ENCODE measurements at regions not wholly inside any gene's neighbourhood (a gene's known extent, or its start where the extent isn't known, plus 50 kb on each side); places are given as distances from the start of the nearest gene placed in this dataset.
"Not testable (repeated sequence)": the region's sequence is repeated elsewhere in the genome, so short reads cannot be mapped to it uniquely, and the experiment has no call there.

- Histone ChIP-seq H3K4me3 (ENCODE audit: low read depth, low read length) (no peak overlapping the region), H3K27me3 (ENCODE audit: insufficient read depth, low read depth, severe bottlenecking) (peaks cover 26% of the 10 kb centered on the region), H3K36me3 (no peaks in the 10 kb centered on the region), H3K27ac (no peak overlapping the region), H3K9me3 (ENCODE audit: severe bottlenecking) (no peaks in the 10 kb centered on the region)
- no peak for TF ChIP-seq CTCF (IDR thresholded peaks at IDR 0.05; ENCODE audit: low read depth, low read length)
- DNase-seq: no peak
Observed at GRCh38 chr4:111441687-111442086, 703.6 kb upstream of the FAM241A start.

- H3K9me3 ChIP-seq (ENCODE audit: severe bottlenecking); H3K27ac ChIP-seq; H3K36me3 ChIP-seq; H3K4me3 ChIP-seq (ENCODE audit: low read depth, low read length); DNase-seq: not testable (repeated sequence)
- H3K27me3 ChIP-seq (ENCODE audit: insufficient read depth, low read depth, severe bottlenecking): peaks cover 39% of the 10 kb centered on the region
Observed at GRCh38 chr4:111444836-111445235, 700.4 kb upstream of the FAM241A start.

- H3K27ac ChIP-seq: no peak overlapping the region
- H3K36me3 ChIP-seq: no peaks in the 10 kb centered on the region
- peaks cover 25% of the 10 kb centered on the region for H3K27me3 ChIP-seq (ENCODE audit: insufficient read depth, low read depth, severe bottlenecking)
- TF ChIP-seq CTCF (IDR thresholded peaks at IDR 0.05; ENCODE audit: low read depth, low read length): no peak
- DNase-seq: no peak
- H3K9me3 ChIP-seq (ENCODE audit: severe bottlenecking): no peaks in the 10 kb centered on the region
- H3K4me3 ChIP-seq (ENCODE audit: low read depth, low read length): no peak overlapping the region
Observed at GRCh38 chr4:111449657-111450056, 695.6 kb upstream of the FAM241A start.

- H3K27me3 ChIP-seq (ENCODE audit: insufficient read depth, low read depth, severe bottlenecking): peaks cover 26% of the 10 kb centered on the region
- DNase-seq: no peak
- no peak overlapping the region for H3K4me3 ChIP-seq (ENCODE audit: low read depth, low read length)
- H3K9me3 ChIP-seq (ENCODE audit: severe bottlenecking): no peaks in the 10 kb centered on the region
- no peak for TF ChIP-seq CTCF (IDR thresholded peaks at IDR 0.05; ENCODE audit: low read depth, low read length)
- H3K27ac ChIP-seq: no peak overlapping the region
- H3K36me3 ChIP-seq: no peaks in the 10 kb centered on the region
Observed at GRCh38 chr4:111450867-111451266, 694.4 kb upstream of the FAM241A start.

GRCh38 chr4:111453216-111453615, 692.0 kb upstream of the FAM241A start:
- DNase-seq: no peak
- TF ChIP-seq CTCF (IDR thresholded peaks at IDR 0.05; ENCODE audit: low read depth, low read length): no peak
- no peak overlapping the region for H3K27ac ChIP-seq
- no peaks in the 10 kb centered on the region for H3K36me3 ChIP-seq
- peaks cover 27% of the 10 kb centered on the region for H3K27me3 ChIP-seq (ENCODE audit: insufficient read depth, low read depth, severe bottlenecking)
- no peak overlapping the region for H3K4me3 ChIP-seq (ENCODE audit: low read depth, low read length)
- no peaks in the 10 kb centered on the region for H3K9me3 ChIP-seq (ENCODE audit: severe bottlenecking)

- peaks cover 19% of the 10 kb centered on the region for H3K27me3 ChIP-seq (ENCODE audit: insufficient read depth, low read depth, severe bottlenecking)
- DNase-seq: no peak
- no peaks in the 10 kb centered on the region for H3K9me3 ChIP-seq (ENCODE audit: severe bottlenecking)
- H3K4me3 ChIP-seq (ENCODE audit: low read depth, low read length): no peak overlapping the region
- H3K27ac ChIP-seq: no peak overlapping the region
- no peaks in the 10 kb centered on the region for H3K36me3 ChIP-seq
- TF ChIP-seq CTCF (IDR thresholded peaks at IDR 0.05; ENCODE audit: low read depth, low read length): no peak
Observed at GRCh38 chr4:111454961-111455360, 690.3 kb upstream of the FAM241A start.

All from WERI-Rb-1 (cell line).